Loucy (cell line): ENCODE measurements at regions not wholly inside any gene's neighbourhood (a gene's known extent, or its start where the extent isn't known, plus 50 kb on each side); places are given as distances from the start of the nearest gene placed in this dataset.

Experiments
- H2AFZ ChIP-seq: fragments of 200-600 bp; sonication (generic); 2 replicates; pipeline ENCODE4 v1.6.0; 2016; ENCODE audit warnings: antibody characterized with exemption, mild to moderate bottlenecking, low read length, moderate library complexity
- H3F3A ChIP-seq: fragments of 200-600 bp; 2 replicates; pipeline ENCODE4 v1.6.0; 2016; ENCODE audit warnings: antibody characterized with exemption, low read depth, mild to moderate bottlenecking
- H3K27me3 ChIP-seq: fragments of 200-600 bp; sonication (generic); 2 replicates; pipeline ENCODE4 v1.6.1; 2014; ENCODE audit warnings: low read length, mild to moderate bottlenecking; ENCODE audit not compliant: insufficient read depth, poor library complexity, severe bottlenecking
- H3K36me3 ChIP-seq: fragments of 200-600 bp; sonication (generic); 2 replicates; pipeline ENCODE4 v1.6.1; 2016; ENCODE audit warnings: low read length; ENCODE audit not compliant: insufficient read depth
- H3K4me1 ChIP-seq: fragments of 200-600 bp; sonication (generic); 2 replicates; pipeline ENCODE4 v1.5.1; 2014; ENCODE audit warnings: low read length, mild to moderate bottlenecking; ENCODE audit not compliant: insufficient read depth, poor library complexity, severe bottlenecking
- H3K4me2 ChIP-seq: fragments of 200-600 bp; sonication (generic); 2 replicates; pipeline ENCODE4 v1.6.0; 2014; ENCODE audit warnings: antibody characterized with exemption, low read length, low read depth, mild to moderate bottlenecking; ENCODE audit not compliant: poor library complexity, severe bottlenecking
- H3K4me3 ChIP-seq: fragments of 200-600 bp; sonication (generic); 2 replicates; pipeline ENCODE4 v1.5.1; 2014; ENCODE audit warnings: low read length, mild to moderate bottlenecking, mixed read lengths; ENCODE audit not compliant: poor library complexity, severe bottlenecking
- H3K79me2 ChIP-seq: fragments of 200-600 bp; sonication (generic); 2 replicates; pipeline ENCODE4 v1.6.1; 2014; ENCODE audit warnings: low read length; ENCODE audit not compliant: insufficient read depth
- H3K9ac ChIP-seq: fragments of 200-600 bp; sonication (generic); 2 replicates; pipeline ENCODE4 v1.6.0; 2014; ENCODE audit warnings: mild to moderate bottlenecking, low read depth, low read length, moderate library complexity; ENCODE audit not compliant: poor library complexity, severe bottlenecking
- H3K9me2 ChIP-seq: fragments of 200-600 bp; sonication (generic); replicated peaks from 2 replicates; pipeline ENCODE4 v1.6.1; 2016; ENCODE audit warnings: low read depth, low read length, mixed read lengths
- H3K9me3 ChIP-seq: fragments of 200-600 bp; sonication (generic); 2 replicates; pipeline ENCODE4 v1.6.1; 2014; ENCODE audit warnings: mild to moderate bottlenecking, antibody characterized with exemption, low read length, low read depth; ENCODE audit not compliant: insufficient read depth
- H4K20me1 ChIP-seq: fragments of 200-600 bp; sonication (generic); 2 replicates; pipeline ENCODE4 v1.6.0; 2014; ENCODE audit warnings: antibody characterized with exemption, low read length, mild to moderate bottlenecking; ENCODE audit not compliant: insufficient read depth, poor library complexity, severe bottlenecking
- CTCF ChIP-seq: fragments of 200-600 bp; sonication (generic); conservative IDR thresholded peaks from 2 replicates; pipeline ENCODE4 v1.5.1; 2014; ENCODE audit warnings: mild to moderate bottlenecking, antibody characterized with exemption, low read length
- EZH2phosphoT487 ChIP-seq: fragments of 200-600 bp; IDR thresholded peaks from 2 replicates; pipeline ENCODE4 v1.6.1; 2018; ENCODE audit warnings: antibody characterized with exemption, mild to moderate bottlenecking, moderate library complexity, borderline replicate concordance

GRCh38 chr13:87078947-87079795 is 592.0 kb upstream of the SLITRK5 start:
- TF ChIP-seq CTCF = no peak
- no peak for TF ChIP-seq EZH2phosphoT487
- H3K36me3 ChIP-seq = no peaks in the 10 kb centered on the region
- no peaks in the 10 kb centered on the region for H3K79me2 ChIP-seq
- H3F3A ChIP-seq = no peaks in the 10 kb centered on the region
- H4K20me1 ChIP-seq = no peaks in the 10 kb centered on the region
- no peak overlapping the region for H3K4me2 ChIP-seq
- H2AFZ ChIP-seq = no peak overlapping the region
- no peaks in the 10 kb centered on the region for H3K4me1 ChIP-seq
- H3K9me3 ChIP-seq = no peaks in the 10 kb centered on the region
- no peak overlapping the region for H3K4me3 ChIP-seq
- no peak overlapping the region for H3K9ac ChIP-seq
- no peaks in the 10 kb centered on the region for H3K27me3 ChIP-seq
- H3K9me2 ChIP-seq = no peaks in the 10 kb centered on the region

GRCh38 chr13:87080100-87080779 is 590.9 kb upstream of the SLITRK5 start:
- no peak overlapping the region for H2AFZ ChIP-seq
- H4K20me1 ChIP-seq = no peaks in the 10 kb centered on the region
- no peaks in the 10 kb centered on the region for H3K4me1 ChIP-seq
- no peaks in the 10 kb centered on the region for H3K27me3 ChIP-seq
- no peak overlapping the region for H3K4me3 ChIP-seq
- no peaks in the 10 kb centered on the region for H3F3A ChIP-seq
- no peaks in the 10 kb centered on the region for H3K9me3 ChIP-seq
- TF ChIP-seq EZH2phosphoT487 (no peak), CTCF (no peak)
- H3K79me2 ChIP-seq = no peaks in the 10 kb centered on the region
- H3K9ac ChIP-seq = no peak overlapping the region
- H3K9me2 ChIP-seq = no peaks in the 10 kb centered on the region
- H3K4me2 ChIP-seq = no peak overlapping the region
- H3K36me3 ChIP-seq = no peaks in the 10 kb centered on the region

- H4K20me1 ChIP-seq = no peaks in the 10 kb centered on the region
- no peaks in the 10 kb centered on the region for H3K4me1 ChIP-seq
- H2AFZ ChIP-seq = no peak overlapping the region
- H3K9ac ChIP-seq = no peak overlapping the region
- H3K27me3 ChIP-seq = no peaks in the 10 kb centered on the region
- H3K36me3 ChIP-seq = no peaks in the 10 kb centered on the region
- TF ChIP-seq CTCF (no peak), EZH2phosphoT487 (no peak)
- no peak overlapping the region for H3K4me3 ChIP-seq
- no peak overlapping the region for H3K4me2 ChIP-seq
- H3K9me3 ChIP-seq = no peaks in the 10 kb centered on the region
- no peaks in the 10 kb centered on the region for H3K9me2 ChIP-seq
- no peaks in the 10 kb centered on the region for H3K79me2 ChIP-seq
- H3F3A ChIP-seq = no peaks in the 10 kb centered on the region
Measured at GRCh38 chr13:87084192-87084591, 587.0 kb upstream of the SLITRK5 start.
